Liver (tissue), 3 donors: ENCODE measurements at regions not wholly inside any gene's neighbourhood (a gene's known extent, or its start where the extent isn't known, plus 50 kb on each side); places are given as distances from the start of the nearest gene placed in this dataset.

Experiments
- FOXA1 ChIP-seq: IDR thresholded peaks from 2 replicates; pipeline ENCODE4 v1.6.1; 2016; ENCODE audit warnings: antibody characterized with exemption
- SP1 ChIP-seq: IDR thresholded peaks from 2 replicates; pipeline ENCODE4 v1.6.1; 2018; ENCODE audit warnings: antibody characterized with exemption, mild to moderate bottlenecking
- TF ChIP-seq, protein P1 (sequence below): fragments of 150-350 bp; IDR thresholded peaks from 2 replicates; pipeline ENCODE4 v1.5.1; 2017; ENCODE audit warnings: improper control_type of control experiment, low read depth, low read length; ENCODE audit not compliant: missing input control
- TF ChIP-seq, protein P2 (sequence below): IDR thresholded peaks from 2 replicates; pipeline ENCODE4 v1.6.1; 2016; ENCODE audit warnings: antibody characterized with exemption, mild to moderate bottlenecking
- TF ChIP-seq, protein P3 (sequence below): IDR thresholded peaks from 2 replicates; pipeline ENCODE4 v1.6.1; 2016; ENCODE audit warnings: antibody characterized with exemption
- donor health status: healthy.
- donor health status: healthy.

DNA sequence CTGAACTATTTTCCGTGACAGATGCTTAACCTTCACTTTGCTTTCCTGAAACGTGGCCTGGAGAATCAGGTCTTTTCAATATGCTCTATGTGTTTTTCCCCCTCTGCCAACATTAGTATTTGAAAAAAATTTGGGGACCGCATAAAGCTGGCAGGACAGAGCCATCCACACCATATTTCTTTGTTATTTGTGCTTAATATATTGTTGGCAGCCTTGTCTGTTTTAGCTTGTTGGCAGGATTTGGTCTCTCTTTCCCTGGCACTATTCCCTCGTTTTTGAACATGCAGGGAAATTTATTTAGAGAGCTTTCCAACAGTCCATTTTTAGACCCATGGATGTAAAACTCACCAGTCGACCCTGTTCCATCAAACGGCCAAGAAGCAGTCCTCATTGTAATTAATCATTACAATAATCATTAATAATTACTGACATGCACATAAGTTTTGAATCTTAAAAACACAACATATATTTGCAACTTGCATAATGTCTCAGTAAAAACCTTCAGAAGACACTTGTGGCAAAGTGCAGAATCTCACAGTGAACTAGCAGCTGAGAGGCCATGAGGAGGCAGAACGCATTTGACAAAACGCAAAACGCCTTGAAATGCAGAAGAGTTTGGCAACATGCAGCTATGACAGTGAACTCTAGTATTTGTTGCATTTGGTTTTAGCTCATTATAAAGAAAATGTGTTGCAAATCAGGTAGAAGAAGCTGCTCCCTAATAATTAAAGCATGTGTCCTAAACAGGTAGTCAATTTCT, 514.2 kb downstream of the C6orf118 start:
- TF ChIP-seq, protein P1, sequence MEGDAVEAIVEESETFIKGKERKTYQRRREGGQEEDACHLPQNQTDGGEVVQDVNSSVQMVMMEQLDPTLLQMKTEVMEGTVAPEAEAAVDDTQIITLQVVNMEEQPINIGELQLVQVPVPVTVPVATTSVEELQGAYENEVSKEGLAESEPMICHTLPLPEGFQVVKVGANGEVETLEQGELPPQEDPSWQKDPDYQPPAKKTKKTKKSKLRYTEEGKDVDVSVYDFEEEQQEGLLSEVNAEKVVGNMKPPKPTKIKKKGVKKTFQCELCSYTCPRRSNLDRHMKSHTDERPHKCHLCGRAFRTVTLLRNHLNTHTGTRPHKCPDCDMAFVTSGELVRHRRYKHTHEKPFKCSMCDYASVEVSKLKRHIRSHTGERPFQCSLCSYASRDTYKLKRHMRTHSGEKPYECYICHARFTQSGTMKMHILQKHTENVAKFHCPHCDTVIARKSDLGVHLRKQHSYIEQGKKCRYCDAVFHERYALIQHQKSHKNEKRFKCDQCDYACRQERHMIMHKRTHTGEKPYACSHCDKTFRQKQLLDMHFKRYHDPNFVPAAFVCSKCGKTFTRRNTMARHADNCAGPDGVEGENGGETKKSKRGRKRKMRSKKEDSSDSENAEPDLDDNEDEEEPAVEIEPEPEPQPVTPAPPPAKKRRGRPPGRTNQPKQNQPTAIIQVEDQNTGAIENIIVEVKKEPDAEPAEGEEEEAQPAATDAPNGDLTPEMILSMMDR, result no peak
- TF ChIP-seq, protein P2, sequence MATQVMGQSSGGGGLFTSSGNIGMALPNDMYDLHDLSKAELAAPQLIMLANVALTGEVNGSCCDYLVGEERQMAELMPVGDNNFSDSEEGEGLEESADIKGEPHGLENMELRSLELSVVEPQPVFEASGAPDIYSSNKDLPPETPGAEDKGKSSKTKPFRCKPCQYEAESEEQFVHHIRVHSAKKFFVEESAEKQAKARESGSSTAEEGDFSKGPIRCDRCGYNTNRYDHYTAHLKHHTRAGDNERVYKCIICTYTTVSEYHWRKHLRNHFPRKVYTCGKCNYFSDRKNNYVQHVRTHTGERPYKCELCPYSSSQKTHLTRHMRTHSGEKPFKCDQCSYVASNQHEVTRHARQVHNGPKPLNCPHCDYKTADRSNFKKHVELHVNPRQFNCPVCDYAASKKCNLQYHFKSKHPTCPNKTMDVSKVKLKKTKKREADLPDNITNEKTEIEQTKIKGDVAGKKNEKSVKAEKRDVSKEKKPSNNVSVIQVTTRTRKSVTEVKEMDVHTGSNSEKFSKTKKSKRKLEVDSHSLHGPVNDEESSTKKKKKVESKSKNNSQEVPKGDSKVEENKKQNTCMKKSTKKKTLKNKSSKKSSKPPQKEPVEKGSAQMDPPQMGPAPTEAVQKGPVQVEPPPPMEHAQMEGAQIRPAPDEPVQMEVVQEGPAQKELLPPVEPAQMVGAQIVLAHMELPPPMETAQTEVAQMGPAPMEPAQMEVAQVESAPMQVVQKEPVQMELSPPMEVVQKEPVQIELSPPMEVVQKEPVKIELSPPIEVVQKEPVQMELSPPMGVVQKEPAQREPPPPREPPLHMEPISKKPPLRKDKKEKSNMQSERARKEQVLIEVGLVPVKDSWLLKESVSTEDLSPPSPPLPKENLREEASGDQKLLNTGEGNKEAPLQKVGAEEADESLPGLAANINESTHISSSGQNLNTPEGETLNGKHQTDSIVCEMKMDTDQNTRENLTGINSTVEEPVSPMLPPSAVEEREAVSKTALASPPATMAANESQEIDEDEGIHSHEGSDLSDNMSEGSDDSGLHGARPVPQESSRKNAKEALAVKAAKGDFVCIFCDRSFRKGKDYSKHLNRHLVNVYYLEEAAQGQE, result no peak
- TF ChIP-seq, protein P3, sequence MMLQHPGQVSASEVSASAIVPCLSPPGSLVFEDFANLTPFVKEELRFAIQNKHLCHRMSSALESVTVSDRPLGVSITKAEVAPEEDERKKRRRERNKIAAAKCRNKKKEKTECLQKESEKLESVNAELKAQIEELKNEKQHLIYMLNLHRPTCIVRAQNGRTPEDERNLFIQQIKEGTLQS, result no peak
- no peak for TF ChIP-seq FOXA1
- TF ChIP-seq SP1, result no peak
